Amniotic stem cell (primary cell): ENCODE measurements at regions not wholly inside any gene's neighbourhood (a gene's known extent, or its start where the extent isn't known, plus 50 kb on each side); places are given as distances from the start of the nearest gene placed in this dataset.

ENCODE experiments used
- DNase-seq: peaks from one replicate; lab custom pipeline; 2025; lab: John Stamatoyannopoulos, UW

DNA sequence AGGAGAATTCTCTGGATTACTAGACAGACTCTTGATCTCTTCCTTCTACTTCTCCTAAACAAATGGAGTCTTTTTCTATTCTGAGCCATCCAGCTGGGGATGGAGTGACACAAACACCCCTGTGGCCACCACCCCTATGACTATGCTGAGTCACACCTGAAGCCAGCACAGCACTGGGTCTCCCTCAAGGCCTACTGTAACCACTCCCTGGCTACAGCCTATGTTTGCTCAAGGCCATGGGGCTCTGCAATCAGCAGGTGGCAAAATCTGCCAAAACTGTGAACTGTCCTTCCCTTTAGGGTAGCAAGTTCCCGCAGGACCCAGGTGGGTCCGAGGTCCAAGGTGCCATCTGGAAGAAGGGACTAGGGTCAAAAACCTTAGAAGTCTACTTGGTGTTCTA lies 132.3 kb downstream of the TINAG start:
- DNase-seq, result no peak

DNA sequence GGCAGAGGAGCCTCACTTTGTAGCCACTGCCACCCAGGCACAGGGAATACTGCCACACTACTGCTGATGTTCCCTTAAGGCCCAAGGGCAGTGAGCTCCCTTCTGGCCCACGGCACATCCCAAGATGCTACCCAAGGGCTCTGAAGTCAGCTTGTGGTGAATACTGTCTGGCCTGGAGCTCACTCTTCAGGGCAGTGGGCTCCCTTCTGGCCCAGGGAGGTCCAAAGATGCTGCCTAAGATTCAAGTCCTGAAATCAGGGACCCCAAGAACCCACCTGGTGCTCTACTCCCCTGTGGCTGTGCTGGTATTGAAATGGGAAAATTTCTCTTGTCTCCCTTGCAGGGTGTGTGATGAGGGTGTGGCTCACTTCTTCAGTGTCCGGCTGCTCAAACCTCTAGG lies 132.8 kb downstream of the TINAG start:
- DNase-seq, result no peak

DNA sequence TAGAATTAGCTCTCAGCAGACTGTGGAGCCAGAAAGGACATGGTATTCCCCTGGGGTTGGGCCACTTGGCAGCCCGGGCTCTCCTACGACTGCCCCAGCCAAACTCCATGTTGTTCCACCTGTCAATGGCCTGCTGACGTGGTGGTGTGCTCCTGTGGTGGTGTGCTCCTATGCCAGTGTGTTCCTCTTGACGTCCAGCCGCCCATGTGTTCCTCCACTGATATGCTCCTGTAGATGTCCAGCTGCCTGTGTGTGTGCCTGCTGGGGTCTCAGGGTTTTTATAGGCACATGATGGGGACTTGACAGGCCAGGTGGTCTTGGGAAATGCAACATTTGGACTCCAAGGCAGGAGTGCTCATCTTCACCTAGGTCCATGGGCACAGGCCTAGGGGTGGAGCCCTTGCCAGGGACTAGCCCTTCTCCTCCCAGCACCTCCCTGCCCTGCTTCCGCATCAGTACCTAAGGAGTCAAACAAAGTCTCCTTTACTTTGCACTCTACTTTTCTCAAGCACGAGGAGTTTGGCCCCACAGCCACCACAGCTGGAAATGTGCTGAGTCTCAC lies 133.5 kb downstream of the TINAG start:
- no peak for DNase-seq

DNA sequence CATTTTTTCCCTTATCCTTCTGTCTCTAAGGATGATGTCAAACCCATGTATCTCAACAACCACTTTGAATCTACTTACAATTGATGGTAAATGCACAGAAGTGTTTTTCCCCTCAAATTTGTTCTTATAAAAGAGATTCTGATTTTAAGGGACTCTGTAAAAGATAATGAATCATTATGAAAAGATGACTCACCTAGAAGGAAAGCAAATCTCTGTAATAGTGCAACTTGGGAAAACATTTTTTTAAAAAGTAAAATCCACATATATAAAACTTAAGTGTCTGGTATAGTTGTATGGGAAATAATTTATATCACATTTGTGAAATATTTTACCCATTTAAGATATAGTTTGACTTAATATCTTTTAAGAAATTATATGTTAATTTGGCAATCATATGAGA lies 137.0 kb downstream of the TINAG start:
- DNase-seq, result no peak

DNA sequence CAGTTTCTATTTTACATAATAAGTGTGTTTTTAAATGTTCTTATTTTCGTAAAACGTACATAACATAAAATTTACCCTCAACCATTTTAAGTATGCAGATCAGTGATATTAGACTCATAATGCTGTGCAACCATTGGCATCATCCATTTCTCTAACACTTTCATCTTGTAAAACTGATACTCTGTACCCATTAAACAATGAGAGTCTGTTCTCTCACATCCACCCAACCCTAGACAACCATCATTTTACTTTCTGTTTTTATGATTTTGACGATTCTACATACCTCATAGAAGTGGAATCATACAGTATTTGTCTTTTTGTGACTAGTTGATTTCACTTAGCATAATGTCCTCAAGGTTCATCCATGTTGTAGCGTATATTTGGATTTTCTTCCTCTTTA lies 140.4 kb downstream of the TINAG start:
- no peak for DNase-seq

DNA sequence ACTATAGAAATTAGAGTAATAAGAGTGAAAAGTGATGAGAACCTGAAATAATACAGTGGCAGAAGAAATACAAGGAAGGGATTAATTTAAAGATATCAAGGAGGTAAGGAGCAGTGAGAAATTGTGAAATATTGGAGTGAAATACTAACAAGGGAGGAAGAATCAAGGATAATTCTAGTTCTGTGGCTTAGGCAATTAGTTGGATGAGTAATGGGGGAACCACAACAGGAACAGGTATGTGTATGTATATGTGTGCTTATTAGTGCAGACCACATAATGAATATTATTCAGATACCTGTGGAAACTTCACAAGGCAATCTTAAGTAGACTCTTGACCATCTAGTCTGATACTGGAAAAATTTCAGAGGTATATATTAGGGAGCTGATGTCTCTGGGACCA lies 143.3 kb downstream of the TINAG start:
- no peak for DNase-seq

DNA sequence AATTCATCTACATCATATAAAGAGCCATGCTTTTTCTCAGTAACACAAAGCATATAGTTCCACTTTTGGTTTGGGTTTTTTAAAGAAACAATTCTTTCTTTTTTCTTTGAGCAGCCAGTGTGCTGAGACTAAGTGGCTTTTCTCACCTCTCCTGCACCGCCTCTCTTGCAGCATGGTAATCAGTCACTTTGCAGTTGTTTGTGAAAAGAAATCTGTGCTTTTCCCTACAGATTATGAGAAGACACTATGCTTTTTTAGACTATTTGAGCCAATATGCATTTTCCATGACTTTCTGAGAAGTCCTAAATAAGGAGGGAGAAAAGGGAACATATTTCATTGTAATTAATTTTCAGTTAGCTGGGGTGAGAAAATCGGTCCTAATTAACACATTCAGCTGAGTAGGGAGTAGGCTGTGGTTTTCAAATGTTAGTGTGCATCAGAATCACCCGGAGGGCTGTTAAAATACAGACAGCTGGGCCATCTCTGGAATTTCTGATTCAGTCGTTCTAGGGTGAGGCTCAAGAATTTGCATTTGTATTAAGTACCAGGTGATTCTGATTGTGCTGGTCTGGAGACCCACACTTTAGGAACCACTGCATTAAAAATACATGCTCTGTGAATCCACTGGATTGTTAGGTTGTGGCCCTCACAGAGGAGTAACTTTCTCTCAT lies 155.2 kb downstream of the TINAG start:
- no peak for DNase-seq

DNA sequence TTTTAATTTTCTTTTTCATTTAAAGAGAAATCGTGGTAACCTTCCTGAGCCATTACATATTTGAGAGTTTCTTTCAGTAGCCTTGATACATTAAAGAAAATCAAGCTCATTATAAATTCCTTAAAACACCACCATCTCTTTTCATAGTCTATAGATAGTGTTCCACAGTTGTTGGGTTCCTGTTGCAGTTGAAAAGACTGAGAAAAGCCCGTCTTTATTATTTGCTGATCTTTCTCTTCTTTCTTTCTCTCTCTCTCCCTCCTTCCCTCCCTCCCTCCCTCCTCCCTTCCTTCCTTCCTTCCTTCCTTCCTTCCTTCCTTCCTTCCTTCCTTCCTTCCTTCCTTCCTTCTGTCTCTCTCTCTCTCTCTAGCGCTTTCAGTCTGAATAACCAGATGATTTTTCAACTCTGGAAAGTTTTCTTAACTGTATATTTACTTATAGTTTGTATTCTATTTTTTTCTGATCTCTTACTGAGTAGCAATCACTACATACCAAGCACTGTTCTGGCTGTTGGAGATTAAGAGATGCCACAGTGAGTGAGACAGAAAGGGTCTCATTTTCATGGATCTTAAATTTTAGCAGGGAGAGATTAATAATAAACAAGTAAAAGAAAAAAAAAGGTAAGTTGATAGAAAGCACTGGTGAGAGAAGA lies 157.5 kb downstream of the TINAG start:
- no peak for DNase-seq

DNA sequence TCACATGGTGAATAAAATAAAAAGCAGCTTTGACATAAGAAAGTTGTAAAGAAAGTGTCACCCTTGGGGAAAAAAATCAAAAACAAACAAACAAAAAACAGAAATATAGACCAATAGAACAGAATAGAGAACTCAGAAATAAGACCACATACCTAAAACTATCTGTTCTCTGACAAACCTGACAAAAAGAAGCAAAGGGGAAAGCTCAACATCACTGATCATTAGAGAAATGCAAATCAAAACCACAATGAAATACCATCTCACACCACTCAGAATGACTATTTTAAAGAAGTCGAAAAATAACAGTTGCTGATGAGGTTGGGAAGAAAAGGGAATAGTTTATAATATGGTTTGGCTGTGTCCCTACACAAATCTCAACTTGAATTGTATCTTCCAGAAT lies 159.1 kb downstream of the TINAG start:
- DNase-seq, result no peak

DNA sequence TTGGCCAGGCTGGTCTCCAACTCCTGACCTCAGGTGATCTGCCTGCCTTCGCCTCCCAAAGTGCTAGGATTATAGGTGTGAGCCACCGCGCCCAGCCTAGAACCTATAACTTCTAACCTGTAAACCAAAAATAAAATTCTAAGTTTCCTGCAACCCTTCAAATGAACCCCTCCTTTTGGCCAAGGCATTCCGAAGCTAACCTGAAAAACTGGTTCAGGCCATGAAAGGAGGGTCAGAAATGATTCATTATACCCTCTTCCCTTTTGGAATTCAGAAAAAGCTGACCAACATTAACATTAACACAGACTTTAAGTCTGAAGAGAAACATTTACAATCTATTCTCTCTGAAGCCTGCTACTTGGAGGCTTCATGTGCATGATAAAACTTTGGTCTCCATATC lies 165.1 kb downstream of the TINAG start:
- no peak for DNase-seq

DNA sequence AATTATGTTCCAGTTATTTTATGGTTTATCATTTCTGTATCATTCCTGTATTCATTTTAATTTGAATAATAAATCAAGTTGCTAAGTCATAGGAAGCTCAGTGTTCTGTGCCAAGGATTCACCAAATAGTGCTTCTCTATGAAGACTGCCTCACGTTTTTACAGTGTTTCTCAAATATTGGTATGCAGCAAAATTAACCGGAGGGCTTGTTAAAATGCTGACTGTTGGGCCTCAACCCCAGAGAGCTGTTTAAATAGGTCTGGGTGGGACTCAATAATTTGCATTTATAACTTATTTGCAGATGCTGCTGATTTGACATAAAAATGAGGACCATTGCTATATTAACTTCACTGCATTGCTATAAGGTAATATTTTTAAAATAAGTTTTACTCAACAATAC lies 166.7 kb downstream of the TINAG start:
- no peak for DNase-seq

DNA sequence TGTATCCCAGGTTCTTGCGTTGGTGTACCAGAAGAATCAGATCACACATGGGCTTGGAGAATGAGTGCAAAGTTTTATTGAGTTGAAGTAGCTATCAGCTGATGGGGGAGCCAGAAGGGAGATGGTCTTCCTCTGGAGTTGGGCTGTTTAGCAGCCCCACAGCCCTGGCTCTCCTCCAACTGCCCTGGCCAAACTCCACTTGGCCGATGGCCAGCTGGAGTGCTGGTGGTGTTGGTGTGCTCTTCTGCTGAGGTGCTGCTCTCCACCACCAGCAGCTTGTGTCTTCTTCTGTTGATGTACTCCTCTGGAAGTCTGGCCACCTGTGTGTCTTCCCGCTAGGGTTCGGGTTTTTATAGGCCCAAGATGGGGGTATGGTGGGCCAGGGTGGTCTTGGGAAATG lies 172.8 kb downstream of the TINAG start:
- DNase-seq, result no peak

DNA sequence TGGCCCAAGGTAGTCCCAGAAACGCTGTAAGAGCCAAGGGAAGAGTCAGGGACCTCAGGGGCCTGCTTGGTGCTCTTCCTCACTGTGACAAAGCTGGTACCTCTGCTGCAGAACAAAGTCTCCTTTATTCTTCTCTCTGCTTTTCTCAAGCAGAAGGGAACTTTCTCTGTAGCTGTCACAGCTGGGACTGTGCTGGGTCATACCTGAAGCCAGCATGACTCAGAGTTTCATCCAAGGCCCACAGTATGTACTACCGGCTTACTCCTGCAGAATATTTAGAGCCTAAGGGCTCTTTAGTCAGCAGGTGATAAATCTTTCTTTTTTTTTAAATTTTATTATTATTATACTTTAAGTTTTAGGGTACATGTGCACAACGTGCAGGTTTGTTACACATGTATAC lies 183.2 kb downstream of the TINAG start:
- no peak for DNase-seq

DNA sequence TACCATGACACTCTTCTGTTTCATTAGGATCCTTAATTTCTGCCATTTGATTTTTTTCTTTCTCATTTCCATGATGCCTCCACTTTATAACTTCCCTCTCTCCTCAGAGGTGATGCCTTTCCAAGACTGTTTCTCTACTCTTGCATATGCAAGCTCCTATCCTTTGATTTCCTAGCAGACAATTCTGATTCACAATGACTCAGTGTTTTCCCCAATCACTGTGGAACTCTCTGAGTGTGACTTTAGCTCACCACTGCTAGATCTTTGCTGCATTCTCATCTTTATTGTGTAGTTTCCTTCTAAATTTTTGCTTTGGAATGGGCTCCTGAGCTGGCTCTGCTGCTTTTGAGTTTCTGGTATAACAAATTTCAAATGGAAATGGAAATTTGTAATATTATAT lies 184.9 kb downstream of the TINAG start:
- no peak for DNase-seq

DNA sequence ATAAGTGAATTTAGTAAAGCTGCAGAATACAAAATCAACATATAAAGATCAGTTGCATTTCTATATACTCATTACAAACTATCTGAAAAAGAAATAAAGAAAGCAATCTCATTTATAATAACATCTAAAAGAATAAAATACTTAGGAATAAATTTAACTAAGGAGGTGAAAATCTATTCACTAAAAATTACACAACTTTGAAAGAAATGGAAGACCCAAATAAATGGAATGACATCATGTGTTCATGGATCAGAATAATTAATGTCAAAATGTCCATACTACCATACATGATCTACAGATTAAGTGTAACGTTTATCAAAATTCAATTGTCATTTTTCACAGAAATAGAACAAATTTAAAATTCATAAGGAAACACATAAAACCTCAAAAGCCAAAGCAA lies 194.9 kb downstream of the TINAG start:
- no peak for DNase-seq

DNA sequence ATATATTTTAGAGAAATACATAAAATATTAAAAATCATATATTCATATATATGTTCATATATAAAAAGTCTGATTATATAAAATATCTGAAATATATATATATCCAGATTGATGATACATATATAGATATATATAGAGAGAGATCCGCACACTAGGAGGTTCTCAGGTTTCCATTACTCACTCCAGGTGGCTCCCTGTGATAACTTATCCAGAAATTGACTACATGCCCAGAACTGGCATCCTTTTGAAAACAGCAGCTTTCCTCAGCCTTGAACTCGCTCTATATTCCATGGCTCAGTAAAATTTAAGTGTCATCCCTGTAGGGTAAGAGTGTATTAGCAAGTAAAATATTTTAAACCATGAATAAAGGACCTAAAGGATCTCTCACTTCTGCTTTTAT lies 206.8 kb downstream of the TINAG start:
- DNase-seq, result no peak

DNA sequence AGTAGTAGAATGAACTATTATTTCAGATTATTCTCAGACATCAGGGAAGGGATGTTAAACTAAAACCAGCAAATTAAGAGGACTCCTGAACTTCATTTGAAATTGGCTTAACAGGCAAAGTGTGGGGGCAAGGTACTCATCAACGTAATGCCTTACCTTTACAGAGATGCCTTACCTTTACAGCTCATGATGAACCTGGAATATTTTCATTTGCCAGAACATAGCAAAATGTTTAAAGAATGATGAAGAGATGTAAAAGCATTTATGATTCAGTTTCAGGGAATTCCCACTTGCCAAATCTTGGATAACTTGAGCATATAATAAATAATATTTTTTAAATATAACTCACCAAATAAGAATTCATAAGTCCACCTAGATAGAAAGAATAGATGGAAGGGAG lies 207.5 kb downstream of the TINAG start:
- no peak for DNase-seq

DNA sequence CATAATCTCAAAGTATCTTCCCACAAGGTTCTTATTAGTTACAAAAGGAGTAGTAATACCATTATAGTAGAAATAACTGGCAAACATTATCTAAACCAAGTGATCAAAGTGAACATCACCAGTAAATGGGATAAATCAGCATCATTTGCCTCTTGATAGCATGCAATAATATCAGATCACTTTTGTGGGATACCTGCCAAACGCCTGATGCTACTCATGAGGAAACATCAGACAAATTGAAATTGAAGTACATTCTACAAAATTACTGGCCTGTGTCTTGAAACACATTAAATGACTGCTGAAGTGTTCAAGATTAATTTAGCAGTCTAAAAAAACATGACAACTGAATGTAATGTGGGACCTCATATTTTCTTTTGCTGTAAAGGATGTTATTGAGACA lies 208.1 kb downstream of the TINAG start:
- no peak for DNase-seq

DNA sequence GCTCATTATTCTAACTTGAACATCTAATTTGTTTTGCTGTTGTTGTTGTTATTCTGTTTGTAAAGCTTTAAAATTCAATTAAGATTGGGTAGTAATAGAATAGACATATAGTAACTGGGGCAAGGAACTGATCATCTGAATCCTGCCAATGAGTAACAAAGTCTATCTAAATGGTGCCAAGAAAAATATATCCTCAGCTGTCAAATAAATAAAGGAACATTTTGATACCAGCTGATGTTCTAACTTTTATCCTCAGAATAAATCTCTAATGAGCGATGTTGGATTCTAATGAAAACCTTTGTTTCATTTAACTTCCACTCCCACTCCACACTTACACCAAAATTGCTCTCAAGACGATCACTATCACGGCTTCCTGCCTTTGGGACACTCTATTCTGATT lies 210.9 kb downstream of the TINAG start:
- no peak for DNase-seq

DNA sequence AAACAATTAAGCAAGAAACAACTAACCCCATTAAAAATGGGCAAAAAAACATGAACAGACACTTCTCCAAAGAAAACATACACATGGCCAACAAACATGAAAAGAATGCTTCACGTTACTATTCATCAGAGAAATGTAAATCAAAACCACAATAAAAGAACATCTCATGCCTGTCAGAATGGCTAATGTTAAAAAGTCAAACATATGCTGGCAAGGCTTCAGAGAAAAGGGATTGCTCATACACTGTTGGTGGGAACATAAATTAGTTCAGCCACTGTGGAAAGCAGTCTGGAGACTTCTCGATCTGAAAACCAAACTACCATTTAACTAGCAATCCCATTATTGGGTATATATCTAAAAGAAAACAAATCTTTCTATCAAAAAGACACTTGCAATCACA lies 217.5 kb downstream of the TINAG start:
- DNase-seq, result no peak

DNA sequence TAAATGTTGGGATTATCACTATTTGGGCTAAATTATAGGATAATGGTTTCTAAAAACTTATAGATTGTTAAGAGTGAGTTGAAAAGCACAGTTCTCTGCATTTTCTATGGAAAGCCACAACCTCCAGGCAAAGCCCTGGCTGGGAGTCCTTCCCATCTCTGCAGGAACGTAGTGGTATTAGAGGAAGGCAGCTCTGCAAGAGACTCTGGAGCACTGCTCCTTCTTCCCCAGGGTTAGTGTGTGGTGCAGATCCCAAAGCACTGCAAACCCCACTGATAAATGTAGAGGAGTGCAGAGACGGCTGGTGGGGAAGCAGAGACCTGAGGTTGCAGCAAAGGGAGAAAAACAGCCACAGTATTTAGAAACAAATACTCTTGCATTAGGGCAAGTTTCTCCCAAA lies 225.3 kb downstream of the TINAG start:
- no peak for DNase-seq

DNA sequence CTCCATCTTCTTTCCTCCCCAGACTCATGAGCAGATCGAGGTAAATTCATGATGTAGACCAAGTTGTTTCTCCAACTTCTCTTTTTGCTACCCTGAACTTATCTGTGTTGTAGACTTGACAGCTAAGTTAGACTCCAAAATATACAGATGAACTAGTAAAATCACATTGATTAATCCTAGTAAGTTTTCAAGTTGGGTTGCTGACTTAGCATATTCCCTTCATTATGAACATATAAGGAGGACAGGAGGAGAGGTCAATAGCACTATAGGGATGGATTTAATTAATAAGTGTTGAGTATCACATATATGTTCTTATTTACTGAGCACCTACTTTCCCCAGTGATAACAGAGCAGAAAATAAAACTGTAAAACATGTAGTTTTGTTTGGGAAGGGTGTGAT lies 227.3 kb downstream of the TINAG start:
- DNase-seq, result no peak

DNA sequence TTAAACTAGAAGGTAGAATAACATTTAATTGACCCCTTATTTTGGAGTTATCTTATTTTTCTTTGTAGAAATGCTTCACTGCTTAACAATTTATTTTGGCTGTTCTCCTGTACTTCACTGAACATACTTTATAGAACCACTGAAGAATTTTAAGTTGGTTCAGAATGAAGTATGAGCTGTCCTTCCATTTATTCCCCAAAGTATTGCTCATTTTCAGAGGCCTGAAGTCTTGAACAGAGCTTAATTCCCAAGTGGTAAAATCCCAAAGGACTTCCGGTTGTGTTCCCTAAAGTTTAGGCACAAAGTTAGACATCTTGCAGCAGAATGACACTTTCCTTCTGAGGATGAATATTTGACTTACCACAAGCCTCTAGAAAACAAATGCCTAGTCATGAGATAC lies 233.3 kb downstream of the TINAG start:
- DNase-seq, result no peak

DNA sequence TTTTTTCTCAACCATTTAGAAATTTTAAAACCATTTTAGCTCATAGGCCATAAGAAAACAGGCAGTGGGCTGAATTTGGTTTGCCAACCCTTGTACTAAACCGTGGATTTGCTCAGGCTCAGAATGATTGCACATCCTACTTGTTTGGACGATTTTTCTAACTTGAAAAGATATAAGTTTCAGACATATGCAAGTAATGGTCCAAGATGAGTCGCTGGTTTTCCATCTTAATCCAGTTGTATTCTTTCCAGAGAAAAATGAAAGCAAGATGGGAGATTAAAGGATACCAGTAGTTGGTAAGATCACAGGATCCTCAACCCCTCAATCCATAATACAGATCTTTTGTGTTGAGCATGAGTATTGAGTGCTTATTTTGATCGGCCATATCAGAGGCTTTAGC lies 250.9 kb downstream of the TINAG start:
- no peak for DNase-seq
